SU-DHL-6 (cell line): ENCODE measurements at regions not wholly inside any gene's neighbourhood (a gene's known extent, or its start where the extent isn't known, plus 50 kb on each side); places are given as distances from the start of the nearest gene placed in this dataset.

Source experiments
- H2AFZ ChIP-seq: fragments of 200-600 bp; sonication (generic); 2 replicates; pipeline ENCODE4 v1.6.1; 2014; ENCODE audit warnings: low read depth, mild to moderate bottlenecking, moderate library complexity, mixed read lengths, antibody characterized with exemption, low read length; ENCODE audit not compliant: severe bottlenecking
- H3F3A ChIP-seq: fragments of 200-600 bp; shearing (Covaris generic); 2 replicates; pipeline ENCODE4 v1.6.0; 2016; ENCODE audit warnings: antibody characterized with exemption, mild to moderate bottlenecking; ENCODE audit not compliant: insufficient read depth
- H3K27ac ChIP-seq: fragments of 200-600 bp; sonication (generic); 2 replicates; pipeline ENCODE4 v1.5.1; 2016; ENCODE audit warnings: low read depth, mild to moderate bottlenecking, low read length, moderate library complexity, mixed read lengths
- H3K27me3 ChIP-seq: fragments of 200-600 bp; sonication (generic), shearing (Covaris generic); 2 replicates; pipeline ENCODE4 v1.6.0; 2014; ENCODE audit warnings: mild to moderate bottlenecking, low read length
- H3K36me3 ChIP-seq: fragments of 200-600 bp; sonication (generic); 2 replicates; pipeline ENCODE4 v1.6.1; 2014; ENCODE audit warnings: mild to moderate bottlenecking, low read length, mixed read lengths
- H3K4me2 ChIP-seq: fragments of 300-600, 200-600 bp; shearing (Covaris generic), sonication (generic); 2 replicates; pipeline ENCODE4 v1.6.0; 2014; ENCODE audit warnings: low read length, low read depth, mild to moderate bottlenecking; ENCODE audit not compliant: poor library complexity, severe bottlenecking
- H3K4me3 ChIP-seq: fragments of 200-600 bp; sonication (generic); 2 replicates; pipeline ENCODE4 v1.5.1; 2014; ENCODE audit warnings: antibody characterized with exemption, low read length, mild to moderate bottlenecking, mixed read lengths; ENCODE audit not compliant: insufficient read depth, poor library complexity, severe bottlenecking
- H3K79me2 ChIP-seq: fragments of 200-600 bp; sonication (generic); 2 replicates; pipeline ENCODE4 v1.6.1; 2014; ENCODE audit warnings: mild to moderate bottlenecking, low read length, moderate library complexity; ENCODE audit not compliant: insufficient read depth
- H3K9ac ChIP-seq: fragments of 200-600 bp; sonication (generic); 2 replicates; pipeline ENCODE4 v1.7.0; 2014; ENCODE audit warnings: mild to moderate bottlenecking, low read length
- H3K9me2 ChIP-seq: fragments of 200-600 bp; sonication (generic); replicated peaks from 2 replicates; pipeline ENCODE4 v1.6.1; 2014; ENCODE audit warnings: low read length; ENCODE audit not compliant: insufficient read depth
- H3K9me3 ChIP-seq: fragments of 200-600 bp; sonication (generic); 2 replicates; pipeline ENCODE4 v1.6.1; 2014; ENCODE audit warnings: low read length, mixed read lengths; ENCODE audit not compliant: insufficient read depth
- H4K20me1 ChIP-seq: fragments of 200-600 bp; sonication (generic); 2 replicates; pipeline ENCODE4 v1.6.1; 2014; ENCODE audit warnings: low read depth, mild to moderate bottlenecking, antibody characterized with exemption, low read length, moderate library complexity, mixed read lengths
- CTCF ChIP-seq: fragments of 200-600 bp; sonication (generic); IDR thresholded peaks from one replicate; pipeline ENCODE4 v1.5.1; 2017; ENCODE audit warnings: antibody characterized with exemption, mild to moderate bottlenecking, low read length, moderate library complexity; ENCODE audit not compliant: insufficient read depth, poor library complexity, severe bottlenecking
- EZH2phosphoT487 ChIP-seq: fragments of 200-600 bp; sonication (generic), shearing (Covaris generic); conservative IDR thresholded peaks from 2 replicates; pipeline ENCODE4 v1.6.1; 2018; ENCODE audit warnings: mild to moderate bottlenecking, antibody characterized with exemption, low read length, moderate library complexity, mixed read lengths

GRCh38 chr10:58048936-58049335, 218.8 kb downstream of the IPMK start:
- H2AFZ ChIP-seq: no peak overlapping the region
- TF ChIP-seq EZH2phosphoT487: no peak
- no peak for TF ChIP-seq CTCF
- no peaks in the 10 kb centered on the region for H3K9me2 ChIP-seq
- no peaks in the 10 kb centered on the region for H3K79me2 ChIP-seq
- no peak overlapping the region for H3K4me3 ChIP-seq
- H3K9ac ChIP-seq: no peak overlapping the region
- no peak overlapping the region for H3K4me2 ChIP-seq
- H3K36me3 ChIP-seq: no peaks in the 10 kb centered on the region
- no peaks in the 10 kb centered on the region for H3K27me3 ChIP-seq
- H3F3A ChIP-seq: no peaks in the 10 kb centered on the region
- H3K27ac ChIP-seq: no peak overlapping the region
- no peaks in the 10 kb centered on the region for H4K20me1 ChIP-seq
- no peaks in the 10 kb centered on the region for H3K9me3 ChIP-seq

- Histone ChIP-seq H3K36me3 (no peaks in the 10 kb centered on the region), H3K27ac (no peak overlapping the region), H3K4me2 (no peak overlapping the region), H3K9me3 (no peaks in the 10 kb centered on the region), H4K20me1 (no peaks in the 10 kb centered on the region), H3K9me2 (no peaks in the 10 kb centered on the region), H3F3A (no peaks in the 10 kb centered on the region), H3K27me3 (no peaks in the 10 kb centered on the region), H2AFZ (no peak overlapping the region), H3K9ac (no peak overlapping the region), H3K4me3 (no peak overlapping the region), H3K79me2 (no peaks in the 10 kb centered on the region)
- no peak for TF ChIP-seq EZH2phosphoT487
- TF ChIP-seq CTCF: no peak
Measured at GRCh38 chr10:58044072-58044471, 223.6 kb downstream of the IPMK start.

- H3K36me3 ChIP-seq: no peaks in the 10 kb centered on the region
- H3K4me2 ChIP-seq: no peak overlapping the region
- no peaks in the 10 kb centered on the region for H3F3A ChIP-seq
- no peaks in the 10 kb centered on the region for H4K20me1 ChIP-seq
- H3K27ac ChIP-seq: no peak overlapping the region
- no peaks in the 10 kb centered on the region for H3K79me2 ChIP-seq
- H3K9ac ChIP-seq: no peak overlapping the region
- H3K9me2 ChIP-seq: no peaks in the 10 kb centered on the region
- H3K27me3 ChIP-seq: no peaks in the 10 kb centered on the region
- no peaks in the 10 kb centered on the region for H3K9me3 ChIP-seq
- H3K4me3 ChIP-seq: no peak overlapping the region
- no peak overlapping the region for H2AFZ ChIP-seq
- TF ChIP-seq EZH2phosphoT487 (no peak), CTCF (no peak)
Measured at GRCh38 chr10:58041901-58042300, 225.8 kb downstream of the IPMK start.
